Mononuclear cell (primary cell): ENCODE measurements at regions not wholly inside any gene's neighbourhood (a gene's known extent, or its start where the extent isn't known, plus 50 kb on each side); places are given as distances from the start of the nearest gene placed in this dataset.
"Not testable (repeated sequence)": the region's sequence is repeated elsewhere in the genome, so short reads cannot be mapped to it uniquely, and the experiment has no call there.

Experiments used
- H3K27me3 ChIP-seq: 2 replicates; pipeline ENCODE4 v1.6.0; 2011; ENCODE audit warnings: low read length, control low read depth; ENCODE audit not compliant: insufficient read depth
- H3K4me1 ChIP-seq: 2 replicates; pipeline ENCODE4 v1.5.1; 2011; ENCODE audit warnings: mild to moderate bottlenecking, low read length, control low read depth; ENCODE audit not compliant: insufficient read depth
- H3K4me3 ChIP-seq: 2 replicates; pipeline ENCODE4 v1.5.1; 2011; ENCODE audit warnings: mild to moderate bottlenecking, low read length, moderate library complexity
- H3K9me3 ChIP-seq: 2 replicates; pipeline ENCODE4 v1.5.1; 2011; ENCODE audit warnings: low read depth, mild to moderate bottlenecking, control low read depth, low read length

DNA sequence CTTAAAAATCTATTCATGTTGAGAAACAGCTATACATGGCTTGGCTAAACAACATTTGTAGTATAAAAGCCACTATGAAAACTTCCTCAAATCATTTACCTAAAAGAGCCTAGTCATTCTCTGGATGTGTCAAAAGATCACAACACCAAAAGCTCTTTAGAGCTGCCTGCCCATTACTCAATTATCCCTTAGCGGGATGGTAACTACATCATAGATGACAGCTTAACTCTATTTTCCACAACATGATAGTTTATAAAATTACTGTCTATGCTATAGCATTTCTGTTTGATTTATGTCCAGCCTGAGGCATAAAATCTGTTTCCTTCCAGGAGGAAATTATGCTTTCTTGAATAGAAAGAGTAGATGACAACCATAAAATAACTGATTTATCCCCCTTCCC is 777.6 kb upstream of the HS3ST5 start:
- H3K4me3 ChIP-seq = no peak overlapping the region
- H3K9me3 ChIP-seq = no peaks in the 10 kb centered on the region
- no peaks in the 10 kb centered on the region for H3K4me1 ChIP-seq
- no peaks in the 10 kb centered on the region for H3K27me3 ChIP-seq

DNA sequence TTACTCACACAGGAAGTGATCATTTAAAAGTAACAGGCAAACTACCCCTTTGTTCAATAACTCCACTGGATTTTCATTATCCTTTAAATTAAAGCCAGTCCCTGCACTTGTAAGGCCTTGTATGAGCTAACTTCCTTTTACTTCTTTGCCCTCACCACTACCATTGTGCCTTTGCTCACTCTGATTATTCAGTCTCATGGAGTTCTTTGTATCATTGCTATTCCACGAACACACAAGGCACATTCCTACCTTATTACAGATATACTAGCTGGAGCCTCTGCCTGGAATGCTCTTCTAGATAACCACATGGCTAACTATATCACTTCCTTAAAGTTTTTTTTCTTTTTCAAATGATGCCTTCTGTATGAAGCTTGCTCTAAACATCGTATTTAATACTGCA is 748.6 kb upstream of the HS3ST5 start:
- Histone ChIP-seq H3K4me3 (no peak overlapping the region), H3K27me3 (no peaks in the 10 kb centered on the region), H3K9me3 (no peaks in the 10 kb centered on the region), H3K4me1 (no peaks in the 10 kb centered on the region)

DNA sequence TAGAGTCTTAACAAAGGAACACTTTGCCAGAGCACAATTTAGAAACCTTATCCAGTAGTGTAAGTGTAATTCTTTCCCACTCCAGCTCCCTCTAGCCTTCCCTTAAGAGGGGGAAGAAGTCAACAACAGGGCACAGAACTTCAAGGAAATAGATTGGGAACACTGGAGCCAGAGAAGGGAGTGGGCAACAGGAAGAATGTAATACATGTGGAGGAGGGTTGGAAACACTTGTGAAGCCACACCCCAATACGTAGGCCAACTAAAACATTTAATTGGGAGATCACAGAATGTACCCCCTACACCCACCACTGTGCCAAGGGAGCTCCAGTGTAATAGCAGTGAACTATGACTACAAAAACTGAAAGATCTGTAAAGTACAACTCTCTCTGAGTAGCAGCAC is 735.7 kb upstream of the HS3ST5 start:
- H3K9me3 ChIP-seq = no peaks in the 10 kb centered on the region
- H3K4me1 ChIP-seq = no peaks in the 10 kb centered on the region
- no peaks in the 10 kb centered on the region for H3K27me3 ChIP-seq
- no peak overlapping the region for H3K4me3 ChIP-seq

DNA sequence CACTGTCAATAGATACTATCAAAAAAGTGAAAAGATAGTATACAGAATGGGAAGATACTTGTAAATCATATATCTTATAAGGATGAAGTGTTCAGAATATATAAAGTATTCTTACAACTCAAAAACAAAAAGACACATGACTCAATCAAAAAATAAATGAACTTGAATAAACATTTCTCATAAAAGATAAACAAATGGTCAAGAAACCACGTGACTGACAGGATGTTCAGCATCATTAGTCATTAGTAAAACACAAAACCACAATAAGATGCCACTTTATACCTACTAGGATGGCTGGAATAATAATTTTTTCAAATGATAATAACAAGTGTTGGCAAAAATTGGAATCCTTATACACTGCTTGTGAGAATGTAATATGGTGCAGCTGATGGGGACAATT is 729.1 kb upstream of the HS3ST5 start:
- Histone ChIP-seq H3K4me3 (no peak overlapping the region), H3K9me3 (no peaks in the 10 kb centered on the region), H3K4me1 (no peaks in the 10 kb centered on the region), H3K27me3 (no peaks in the 10 kb centered on the region)

DNA sequence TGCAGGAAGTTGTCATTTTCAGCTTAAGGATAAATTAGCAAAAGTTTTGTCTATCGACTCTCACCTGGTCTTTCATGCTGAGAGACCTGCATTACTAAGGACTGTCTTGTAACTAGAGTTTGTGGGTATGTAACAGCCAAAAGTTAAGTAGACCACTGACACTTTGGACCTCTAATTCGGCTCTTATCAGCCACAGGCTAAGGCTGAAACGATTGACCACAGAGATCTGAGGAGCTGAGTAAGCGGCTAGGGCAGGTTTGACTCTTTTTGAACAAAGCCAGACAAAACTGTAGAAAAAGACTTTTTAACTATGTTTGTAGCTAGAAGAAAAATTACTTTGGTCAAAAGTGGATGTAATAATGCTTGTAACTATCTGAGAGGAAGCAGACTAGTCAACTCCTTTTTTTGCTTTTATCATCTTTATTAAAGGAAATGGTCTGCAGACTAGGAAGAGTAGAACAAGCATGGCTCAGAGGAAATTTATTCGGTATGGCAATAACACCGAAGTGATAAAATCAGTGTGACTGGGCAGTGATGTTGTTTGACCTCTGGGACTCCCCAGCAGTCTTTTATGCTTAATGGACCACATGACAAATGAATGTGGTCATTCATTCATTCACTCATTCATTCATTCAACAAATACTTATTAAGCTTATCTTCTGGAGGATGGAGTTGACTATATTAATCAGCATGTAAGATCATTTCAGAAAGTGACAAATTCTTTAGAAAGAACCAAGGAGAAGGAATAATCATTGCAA is 725.0 kb upstream of the HS3ST5 start:
- H3K4me1 ChIP-seq = no peaks in the 10 kb centered on the region
- H3K9me3 ChIP-seq = no peaks in the 10 kb centered on the region
- no peaks in the 10 kb centered on the region for H3K27me3 ChIP-seq
- no peak overlapping the region for H3K4me3 ChIP-seq

DNA sequence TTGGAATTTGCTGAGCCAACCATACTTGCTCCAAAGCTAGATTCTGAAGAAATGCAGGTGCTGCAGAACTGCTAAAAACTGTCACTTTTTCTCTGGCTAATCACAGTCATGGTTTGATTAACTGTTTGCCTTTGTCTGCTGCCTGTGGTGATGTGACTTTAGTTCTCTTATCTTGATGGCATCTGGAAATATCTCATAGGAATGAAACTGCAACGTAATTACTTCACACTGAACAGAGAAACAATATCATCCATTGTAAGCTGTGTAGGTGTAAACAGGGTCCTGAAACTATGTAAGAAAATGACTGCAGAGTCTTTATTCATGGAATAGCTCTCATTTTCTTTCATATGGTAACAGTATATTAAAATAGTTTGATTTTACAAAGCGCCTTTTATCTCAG is 721.9 kb upstream of the HS3ST5 start:
- no peaks in the 10 kb centered on the region for H3K9me3 ChIP-seq
- no peak overlapping the region for H3K4me3 ChIP-seq
- H3K27me3 ChIP-seq = no peaks in the 10 kb centered on the region
- no peaks in the 10 kb centered on the region for H3K4me1 ChIP-seq

DNA sequence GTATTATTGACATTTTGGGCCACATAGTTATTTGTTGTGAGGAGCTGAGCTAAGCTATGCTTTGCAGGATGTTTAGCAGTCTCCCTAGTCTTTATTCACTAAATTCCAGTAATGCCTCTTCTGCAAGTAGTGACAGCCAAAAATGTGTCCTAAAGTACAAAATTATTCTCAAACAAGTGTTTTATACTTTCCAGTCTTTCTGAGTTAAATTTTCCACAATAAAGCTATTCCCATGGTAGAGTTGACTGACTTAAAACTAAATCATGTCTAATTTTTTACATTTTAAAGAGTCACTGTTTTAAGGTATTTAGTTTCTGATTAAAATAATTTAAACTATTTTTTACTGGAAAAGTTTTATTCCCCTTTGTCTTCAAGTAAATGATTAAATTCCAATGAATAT is 717.8 kb upstream of the HS3ST5 start:
- H3K27me3 ChIP-seq = no peaks in the 10 kb centered on the region
- H3K9me3 ChIP-seq = no peaks in the 10 kb centered on the region
- no peak overlapping the region for H3K4me3 ChIP-seq
- H3K4me1 ChIP-seq = no peaks in the 10 kb centered on the region

DNA sequence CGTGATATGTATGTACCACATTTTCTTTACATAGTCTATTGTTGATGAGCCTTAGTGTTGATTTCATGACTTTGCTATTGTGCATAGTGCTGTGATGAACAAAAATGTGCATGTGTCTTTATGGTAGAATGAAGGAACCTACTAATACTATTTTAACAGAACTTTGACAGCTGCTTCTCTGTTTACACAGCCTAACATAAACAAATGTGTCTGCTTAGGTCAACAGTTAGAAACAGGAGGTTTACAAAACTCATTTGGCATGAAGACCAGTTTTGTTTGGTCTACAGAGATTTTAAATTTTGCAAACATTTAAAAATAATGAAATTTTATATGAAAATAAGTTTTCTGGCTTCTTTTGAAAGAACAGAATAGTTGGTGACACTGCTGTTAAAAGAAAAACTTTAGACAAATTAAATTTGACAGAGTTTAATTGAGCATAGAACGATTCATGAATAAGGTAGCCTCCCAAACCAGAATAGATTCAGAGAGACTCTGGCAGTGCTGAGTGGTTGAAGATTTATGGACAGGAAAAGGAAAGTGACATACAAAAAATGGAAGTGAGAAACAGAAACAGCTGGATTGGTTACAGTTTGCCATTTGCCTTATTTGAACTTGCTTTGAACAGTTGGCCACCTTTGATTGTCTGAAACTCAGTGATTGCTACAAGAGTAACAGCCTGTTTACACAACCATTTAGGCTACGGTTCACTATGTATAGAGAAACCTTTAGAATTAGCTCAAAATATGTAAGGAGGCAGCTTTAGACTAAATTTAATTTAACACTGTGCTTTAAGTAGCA is 715.8 kb upstream of the HS3ST5 start:
- no peaks in the 10 kb centered on the region for H3K27me3 ChIP-seq
- H3K4me3 ChIP-seq = no peak overlapping the region
- H3K4me1 ChIP-seq = no peaks in the 10 kb centered on the region
- no peaks in the 10 kb centered on the region for H3K9me3 ChIP-seq

DNA sequence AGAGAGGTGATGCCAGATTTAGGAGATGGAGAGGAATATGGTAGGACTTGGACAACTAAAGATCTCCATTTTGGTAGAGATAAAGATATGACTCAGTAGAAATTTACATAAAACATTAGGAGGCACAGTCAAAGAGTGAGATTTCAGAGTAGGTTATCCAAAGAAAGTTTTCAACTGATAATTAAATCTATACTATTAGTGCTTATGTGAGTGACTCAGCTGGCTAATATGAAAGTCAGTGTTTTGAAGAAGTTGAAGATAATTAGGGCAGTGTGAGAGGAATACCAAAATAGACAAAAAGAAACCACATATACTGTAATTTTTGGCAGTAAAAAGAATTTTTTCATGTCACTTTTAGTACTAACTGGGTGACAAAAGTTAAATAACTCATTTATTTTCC is 712.8 kb upstream of the HS3ST5 start:
- Histone ChIP-seq H3K4me3 (no peak overlapping the region), H3K9me3 (no peaks in the 10 kb centered on the region), H3K4me1 (no peaks in the 10 kb centered on the region), H3K27me3 (no peaks in the 10 kb centered on the region)

DNA sequence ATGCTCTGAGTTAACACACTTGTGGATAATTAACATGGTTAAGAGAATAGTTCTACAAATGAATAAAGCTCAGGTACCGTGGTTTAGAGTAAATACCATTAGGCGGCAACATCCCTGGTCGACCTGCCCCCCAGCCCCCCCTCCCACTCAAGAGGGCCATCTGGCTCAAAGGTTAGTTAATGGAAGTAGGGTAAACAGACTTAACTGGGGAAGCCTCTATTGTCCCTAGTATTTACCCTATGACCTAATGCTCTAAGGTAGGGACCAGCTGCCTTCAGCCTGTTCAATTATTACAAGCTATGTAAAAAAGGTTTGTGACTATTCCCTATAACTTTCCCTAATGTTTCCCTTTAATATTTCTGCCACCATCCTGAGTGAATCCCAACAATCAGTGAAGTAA is 711.4 kb upstream of the HS3ST5 start:
- H3K4me3 ChIP-seq, H3K27me3 ChIP-seq, H3K4me1 ChIP-seq, H3K9me3 ChIP-seq: not testable (repeated sequence)

DNA sequence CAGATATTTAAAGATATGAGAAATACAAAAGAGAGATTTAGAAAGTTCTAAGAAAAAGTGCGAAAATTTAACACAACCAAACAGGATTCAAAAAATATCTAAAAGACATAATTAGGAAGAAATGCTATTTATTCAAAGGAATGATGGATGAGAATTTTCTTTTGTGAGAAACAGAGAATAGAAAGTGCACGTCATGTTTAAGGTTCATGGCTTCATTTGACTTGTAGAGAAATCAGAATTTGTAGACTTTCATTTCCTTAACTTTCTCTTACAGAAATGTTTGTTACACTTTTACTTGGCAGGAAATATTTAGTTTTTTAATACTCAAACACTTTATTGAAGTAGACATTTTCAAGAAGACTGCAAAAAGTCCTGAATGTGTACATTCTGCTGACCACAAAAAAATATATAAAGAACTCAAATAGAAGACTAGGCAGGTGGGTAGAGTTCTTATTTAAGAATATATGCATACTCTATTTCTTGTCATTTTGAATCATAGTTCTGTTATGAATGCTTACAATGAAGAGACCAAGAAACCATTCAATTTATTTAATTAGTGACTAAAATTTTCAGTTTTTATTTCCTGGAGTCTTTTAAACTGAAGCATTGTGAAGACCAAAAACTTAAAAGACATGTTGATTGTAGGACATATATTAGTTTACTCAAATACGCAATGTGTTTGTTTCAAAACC is 710.5 kb upstream of the HS3ST5 start:
- Histone ChIP-seq H3K9me3 (no peaks in the 10 kb centered on the region), H3K27me3 (no peaks in the 10 kb centered on the region), H3K4me3 (no peak overlapping the region), H3K4me1 (no peaks in the 10 kb centered on the region)

DNA sequence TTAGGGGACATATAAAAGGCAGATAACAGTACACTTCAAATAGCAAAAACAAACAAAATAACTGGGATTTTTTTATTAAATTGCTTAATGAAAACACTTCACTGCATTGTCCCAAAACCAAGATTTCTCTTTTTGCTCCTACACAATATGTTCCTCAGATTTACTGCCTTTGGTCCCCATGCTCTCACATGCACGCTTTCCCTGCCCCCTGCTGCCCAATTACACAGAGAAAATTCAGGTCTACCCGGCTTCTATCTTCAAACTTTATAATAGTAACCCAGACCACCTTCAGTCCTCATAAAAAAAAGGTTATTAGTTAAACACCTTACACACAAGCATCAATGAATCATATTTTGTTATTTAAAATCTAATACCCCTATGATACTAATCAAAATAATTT is 673.8 kb upstream of the HS3ST5 start:
- Histone ChIP-seq H3K4me1 (no peaks in the 10 kb centered on the region), H3K27me3 (no peaks in the 10 kb centered on the region), H3K4me3 (no peak overlapping the region), H3K9me3 (no peaks in the 10 kb centered on the region)

DNA sequence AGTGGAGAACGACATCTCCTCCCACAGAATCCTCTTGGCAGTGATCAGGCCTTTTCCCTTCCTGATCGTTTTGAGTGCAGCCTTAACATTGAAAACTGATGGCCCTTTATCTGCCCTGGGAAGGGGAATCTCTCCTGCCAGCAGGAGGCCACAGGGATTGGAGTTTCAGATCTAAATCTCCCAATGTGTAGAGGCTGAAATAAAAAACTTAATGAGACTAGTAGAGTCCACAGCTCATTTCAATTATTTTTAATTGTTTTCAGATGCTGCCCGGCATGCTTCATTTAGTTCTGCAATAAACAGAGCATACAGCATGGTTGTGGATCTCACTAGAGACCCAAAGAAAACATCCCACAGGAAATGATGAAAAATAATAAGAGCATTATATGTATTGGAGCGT is 662.2 kb upstream of the HS3ST5 start:
- H3K4me3 ChIP-seq = peak overlapping the region; percentile 2
- H3K9me3 ChIP-seq = no peaks in the 10 kb centered on the region

DNA sequence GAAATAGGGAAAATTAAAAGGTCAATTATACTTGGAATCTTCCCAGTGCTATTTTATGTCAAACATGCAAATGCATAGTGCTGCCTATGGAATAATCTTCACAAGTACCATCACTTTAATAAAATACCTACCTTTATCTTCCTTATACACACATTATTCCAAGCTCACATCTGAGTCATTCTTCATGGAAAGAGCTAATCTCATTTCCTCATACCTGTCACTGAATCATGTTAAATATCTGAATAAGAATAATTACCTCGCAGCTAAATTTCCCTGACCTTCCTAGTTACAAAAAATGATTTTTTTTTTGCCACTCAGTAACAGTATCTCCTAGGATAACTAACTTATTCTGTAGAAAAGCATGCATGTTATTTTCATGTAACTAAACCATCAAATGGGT is 661.4 kb upstream of the HS3ST5 start:
- Histone ChIP-seq H3K9me3 (no peaks in the 10 kb centered on the region), H3K27me3 (no peaks in the 10 kb centered on the region), H3K4me3 (no peak overlapping the region), H3K4me1 (no peaks in the 10 kb centered on the region)

More for the DNA sequence above, 662.2 kb upstream of the HS3ST5 start:
- Histone ChIP-seq H3K27me3 (no peaks in the 10 kb centered on the region), H3K4me1 (no peaks in the 10 kb centered on the region)

DNA sequence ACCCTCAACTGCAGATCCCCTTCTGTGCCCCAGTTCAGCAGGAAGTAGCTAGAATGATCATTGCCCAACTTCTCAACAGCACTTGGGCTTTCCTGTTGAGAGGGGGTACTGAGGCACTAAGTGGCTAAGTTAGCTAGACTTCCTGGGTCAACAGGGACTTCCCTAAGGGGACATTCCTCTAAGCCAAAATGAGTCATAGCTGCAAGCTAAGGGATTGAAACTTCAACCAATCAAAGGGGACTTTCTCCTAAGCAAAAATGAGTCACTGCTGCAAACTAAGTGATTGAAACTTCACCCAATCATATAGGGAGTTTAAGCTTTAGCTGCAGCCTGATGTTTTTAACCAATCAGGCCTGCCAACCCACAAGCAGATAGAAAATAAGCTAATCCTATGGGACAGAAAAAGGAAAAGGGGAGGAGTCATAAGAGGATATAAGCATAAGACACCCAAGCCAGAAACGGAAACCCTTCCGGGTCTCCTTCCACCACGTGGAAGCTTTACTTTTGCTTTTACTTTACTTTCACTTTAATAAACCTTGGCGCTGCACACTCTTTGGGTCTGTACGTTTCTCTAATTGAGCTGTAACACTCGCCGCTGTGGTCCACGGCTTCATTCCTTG is 659.0 kb upstream of the HS3ST5 start:
- Histone ChIP-seq H3K4me1 (no peaks in the 10 kb centered on the region), H3K27me3 (no peaks in the 10 kb centered on the region), H3K4me3 (no peak overlapping the region), H3K9me3 (no peaks in the 10 kb centered on the region)
